HG02610 (cell line): ENCODE measurements at regions not wholly inside any gene's neighbourhood (a gene's known extent, or its start where the extent isn't known, plus 50 kb on each side); places are given as distances from the start of the nearest gene placed in this dataset.
"Not testable (repeated sequence)": the region's sequence is repeated elsewhere in the genome, so short reads cannot be mapped to it uniquely, and the experiment has no call there.

Source experiments
- ATAC-seq: cut with Tn5 transposase; IDR thresholded peaks from one replicate; pipeline ENCODE4 v1.9.1; 2021; ENCODE audit warnings: mild to moderate bottlenecking, moderate library complexity; ENCODE audit not compliant: unreplicated experiment

GRCh38 chr3:106070187-106070586, 201.4 kb upstream of the CBLB start:
- ATAC-seq, result no peak

GRCh38 chr3:106071306-106071705, 202.5 kb upstream of the CBLB start:
- no peak for ATAC-seq

GRCh38 chr3:106072596-106072995, 203.8 kb upstream of the CBLB start:
- not testable (repeated sequence) for ATAC-seq

GRCh38 chr3:106073806-106074205, 205.0 kb upstream of the CBLB start:
- ATAC-seq, result not testable (repeated sequence)

- not testable (repeated sequence) for ATAC-seq
These were observed 206.9 kb upstream of the CBLB start for GRCh38 chr3:106075731-106076130.

- ATAC-seq, result no peak
These were observed 209.8 kb upstream of the CBLB start for GRCh38 chr3:106078635-106079034.

- ATAC-seq, result no peak
These were observed 213.8 kb upstream of the CBLB start for GRCh38 chr3:106082616-106083015.

GRCh38 chr3:106083207-106083606, 214.4 kb upstream of the CBLB start:
- ATAC-seq, result peak; percentile 70

- ATAC-seq, result no peak
These were observed 215.0 kb upstream of the CBLB start for GRCh38 chr3:106083854-106084253.

GRCh38 chr3:106086038-106086437, 217.2 kb upstream of the CBLB start:
- ATAC-seq, result no peak

GRCh38 chr3:106086636-106087035, 217.8 kb upstream of the CBLB start:
- no peak for ATAC-seq

GRCh38 chr3:106088304-106088703, 219.5 kb upstream of the CBLB start:
- ATAC-seq, result no peak

GRCh38 chr3:106088899-106089298, 220.1 kb upstream of the CBLB start:
- ATAC-seq, result no peak

- no peak for ATAC-seq
These were observed 221.0 kb upstream of the CBLB start for GRCh38 chr3:106089806-106090205.

- ATAC-seq, result no peak
These were observed 224.0 kb upstream of the CBLB start for GRCh38 chr3:106092792-106093191.

GRCh38 chr3:106093616-106094015, 224.8 kb upstream of the CBLB start:
- ATAC-seq, result no peak

GRCh38 chr3:106097817-106098435, 229.1 kb upstream of the CBLB start:
- ATAC-seq, result no peak

- ATAC-seq, result no peak
These were observed 234.6 kb upstream of the CBLB start for GRCh38 chr3:106103383-106103782.

- no peak for ATAC-seq
These were observed 235.3 kb upstream of the CBLB start for GRCh38 chr3:106104078-106104477.

- ATAC-seq, result no peak
These were observed 240.1 kb upstream of the CBLB start for GRCh38 chr3:106108925-106109324.

- ATAC-seq, result not testable (repeated sequence)
These were observed 243.7 kb upstream of the CBLB start for GRCh38 chr3:106112561-106112960.

GRCh38 chr3:106113747-106114146, 244.9 kb upstream of the CBLB start:
- ATAC-seq, result no peak

- ATAC-seq, result no peak
These were observed 245.4 kb upstream of the CBLB start for GRCh38 chr3:106114220-106114619.
